ENCODE measurements at regions not wholly inside any gene's neighbourhood (a gene's known extent, or its start where the extent isn't known, plus 50 kb on each side); places are given as distances from the start of the nearest gene placed in this dataset.

DNA sequence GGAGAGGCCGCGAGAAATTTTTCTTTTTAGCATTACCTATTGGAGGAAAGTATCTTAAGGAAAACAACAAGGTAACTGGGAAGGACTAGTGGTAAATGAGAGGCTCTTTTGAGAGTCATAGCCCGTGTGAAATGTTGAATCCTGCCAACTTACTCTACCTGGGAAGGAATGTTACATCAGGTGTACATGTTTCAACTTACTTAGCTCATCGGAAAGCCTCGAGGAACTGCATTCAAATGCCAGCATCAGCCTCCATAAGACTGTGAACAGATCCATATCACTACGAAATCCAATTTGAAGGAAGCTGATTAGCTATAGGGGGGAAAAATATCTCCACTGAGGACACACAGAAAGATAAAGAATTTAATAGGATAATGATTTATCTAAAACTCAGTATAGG, 72.3 kb upstream of the PDZRN3 start:
- TF ChIP-seq EZH2 (IDR thresholded peaks at IDR 0.05; ENCODE audit: borderline replicate concordance, control insufficient read depth, low read depth, low read length) (no peak), TCF7 (IDR thresholded peaks at IDR 0.05; ENCODE audit: borderline replicate concordance) (no peak), FOS (IDR thresholded peaks at IDR 0.05; ENCODE audit: borderline replicate concordance, extremely low read depth, insufficient read length) (no peak), MXI1 (IDR thresholded peaks at IDR 0.05; ENCODE audit: low read depth, low read length) (no peak), CHD2 (IDR thresholded peaks at IDR 0.05; ENCODE audit: borderline replicate concordance, low read depth, low read length) (no peak), SREBF2 (IDR thresholded peaks at IDR 0.05; ENCODE audit: low read length) (no peak), BHLHE40 (IDR thresholded peaks at IDR 0.05; ENCODE audit: borderline replicate concordance in 1 of 2, low read depth in 2 of 2, low read length in 1 of 2) (no peak), FOXK2 (IDR thresholded peaks at IDR 0.05) (no peak)
- TF ChIP-seq, protein P1, sequence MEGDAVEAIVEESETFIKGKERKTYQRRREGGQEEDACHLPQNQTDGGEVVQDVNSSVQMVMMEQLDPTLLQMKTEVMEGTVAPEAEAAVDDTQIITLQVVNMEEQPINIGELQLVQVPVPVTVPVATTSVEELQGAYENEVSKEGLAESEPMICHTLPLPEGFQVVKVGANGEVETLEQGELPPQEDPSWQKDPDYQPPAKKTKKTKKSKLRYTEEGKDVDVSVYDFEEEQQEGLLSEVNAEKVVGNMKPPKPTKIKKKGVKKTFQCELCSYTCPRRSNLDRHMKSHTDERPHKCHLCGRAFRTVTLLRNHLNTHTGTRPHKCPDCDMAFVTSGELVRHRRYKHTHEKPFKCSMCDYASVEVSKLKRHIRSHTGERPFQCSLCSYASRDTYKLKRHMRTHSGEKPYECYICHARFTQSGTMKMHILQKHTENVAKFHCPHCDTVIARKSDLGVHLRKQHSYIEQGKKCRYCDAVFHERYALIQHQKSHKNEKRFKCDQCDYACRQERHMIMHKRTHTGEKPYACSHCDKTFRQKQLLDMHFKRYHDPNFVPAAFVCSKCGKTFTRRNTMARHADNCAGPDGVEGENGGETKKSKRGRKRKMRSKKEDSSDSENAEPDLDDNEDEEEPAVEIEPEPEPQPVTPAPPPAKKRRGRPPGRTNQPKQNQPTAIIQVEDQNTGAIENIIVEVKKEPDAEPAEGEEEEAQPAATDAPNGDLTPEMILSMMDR (IDR thresholded peaks at IDR 0.05 in 2 of 3, conservative IDR thresholded peaks at IDR 0.05 in 1 of 3; ENCODE audit: control insufficient read depth in 2 of 3, extremely low read depth in 1 of 3, insufficient read depth in 1 of 3, low read depth in 3 of 3, low read length in 3 of 3): no peak
- TF ChIP-seq, protein P2, sequence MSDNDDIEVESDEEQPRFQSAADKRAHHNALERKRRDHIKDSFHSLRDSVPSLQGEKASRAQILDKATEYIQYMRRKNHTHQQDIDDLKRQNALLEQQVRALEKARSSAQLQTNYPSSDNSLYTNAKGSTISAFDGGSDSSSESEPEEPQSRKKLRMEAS (IDR thresholded peaks at IDR 0.05; ENCODE audit: low read depth, low read length): no peak

Measured in GM12878 (cell line).